Neural progenitor cell (in vitro differentiated cells): ENCODE measurements at regions not wholly inside any gene's neighbourhood (a gene's known extent, or its start where the extent isn't known, plus 50 kb on each side); places are given as distances from the start of the nearest gene placed in this dataset.

ENCODE experiments used
- DNase-seq: peaks from one replicate; pipeline ENCODE4 v3.0.0-alpha.2; 2016; ENCODE audit warnings: low spot score
- H2AFZ ChIP-seq: fragments of 200-600 bp; sonication (generic); replicated peaks from 2 replicates; pipeline ENCODE4 v1.6.1; 2016; ENCODE audit warnings: antibody characterized with exemption
- H3F3A ChIP-seq: fragments of 200-600 bp; sonication (generic); 2 replicates; pipeline ENCODE4 v1.6.1; 2016; ENCODE audit warnings: antibody characterized with exemption, low read depth
- H3K27ac ChIP-seq: fragments of 200-600 bp; sonication (generic); 2 replicates; pipeline ENCODE4 v1.5.1; 2016; ENCODE audit warnings: mild to moderate bottlenecking
- H3K27me3 ChIP-seq: fragments of 200-600 bp; sonication (generic); 2 replicates; pipeline ENCODE4 v1.6.1; 2016; ENCODE audit warnings: mild to moderate bottlenecking, moderate library complexity
- H3K36me3 ChIP-seq: fragments of 200-600 bp; sonication (generic); 2 replicates; pipeline ENCODE4 v1.5.1; 2016
- H3K4me1 ChIP-seq: fragments of 200-600 bp; sonication (generic); 2 replicates; pipeline ENCODE4 v1.6.1; 2016; ENCODE audit warnings: mixed run types
- H3K4me2 ChIP-seq: fragments of 200-600 bp; sonication (generic); 2 replicates; pipeline ENCODE4 v1.6.1; 2016
- H3K4me3 ChIP-seq: fragments of 200-600 bp; sonication (generic); 2 replicates; pipeline ENCODE4 v1.5.1; 2016
- H3K79me2 ChIP-seq: fragments of 200-600 bp; sonication (generic); 2 replicates; pipeline ENCODE4 v1.6.1; 2016; ENCODE audit warnings: low read depth
- H3K9ac ChIP-seq: fragments of 200-600 bp; sonication (generic); 2 replicates; pipeline ENCODE4 v1.6.1; 2016
- H3K9me3 ChIP-seq: fragments of 200-600 bp; sonication (generic); 2 replicates; pipeline ENCODE4 v1.5.1; 2016; ENCODE audit warnings: low read depth
- H4K20me1 ChIP-seq: fragments of 200-600 bp; sonication (generic); 2 replicates; pipeline ENCODE4 v1.6.1; 2016; ENCODE audit warnings: low read depth
- H3K27ac Mint-ChIP-seq: 3 replicates; pipeline ENCODE4 v1.8.0; 2021; ENCODE audit warnings: mixed read lengths
- H3K27me3 Mint-ChIP-seq: 2 replicates; pipeline ENCODE4 v1.8.0; 2022; ENCODE audit warnings: low read depth, mild to moderate bottlenecking, inconsistent platforms, moderate library complexity, mixed read lengths; ENCODE audit not compliant: insufficient read depth
- H3K36me3 Mint-ChIP-seq: 3 replicates; pipeline ENCODE4 v1.8.0; 2021; ENCODE audit warnings: mixed read lengths
- H3K4me1 Mint-ChIP-seq: 3 replicates; pipeline ENCODE4 v1.8.0; 2021; ENCODE audit warnings: mixed read lengths
- H3K4me3 Mint-ChIP-seq: 3 replicates; pipeline ENCODE4 v1.8.0; 2021; ENCODE audit warnings: mild to moderate bottlenecking, moderate library complexity, mixed read lengths
- H3K9me3 Mint-ChIP-seq: 3 replicates; pipeline ENCODE4 v1.8.0; 2020; ENCODE audit warnings: mixed read lengths
- CTCF ChIP-seq: fragments of 200-600 bp; sonication (generic); IDR thresholded peaks from 2 replicates; pipeline ENCODE4 v1.5.1; 2017; ENCODE audit warnings: antibody characterized with exemption, mild to moderate bottlenecking
- EZH2 ChIP-seq: fragments of 200-600 bp; sonication (generic); IDR thresholded peaks from 2 replicates; pipeline ENCODE4 v1.6.1; 2017; ENCODE audit warnings: antibody characterized with exemption, mild to moderate bottlenecking, moderate library complexity
- EZH2phosphoT487 ChIP-seq: fragments of 200-600 bp; sonication (generic); IDR thresholded peaks from 2 replicates; pipeline ENCODE4 v1.6.1; 2017; ENCODE audit warnings: antibody characterized with exemption

GRCh38 chr13:73697166-73697565 is 437.0 kb downstream of the KLF12 start:
- H3K9me3 ChIP-seq, result no peaks in the 10 kb centered on the region
- Mint-ChIP-seq H3K27ac (no peak overlapping the region), H3K4me3 (no peak overlapping the region), H3K9me3 (no peaks in the 10 kb centered on the region), H3K4me1 (peaks cover 5% of the 10 kb centered on the region), H3K36me3 (peaks cover 19% of the 10 kb centered on the region), H3K27me3 (peaks cover 2% of the 10 kb centered on the region)
- H3K79me2 ChIP-seq, result no peaks in the 10 kb centered on the region
- no peak overlapping the region for H3K4me3 ChIP-seq
- no peak overlapping the region for H3K9ac ChIP-seq
- H2AFZ ChIP-seq, result no peak overlapping the region
- no peaks in the 10 kb centered on the region for H4K20me1 ChIP-seq
- no peak for TF ChIP-seq EZH2
- TF ChIP-seq CTCF, result no peak
- no peak for TF ChIP-seq EZH2phosphoT487
- H3K36me3 ChIP-seq, result no peaks in the 10 kb centered on the region
- DNase-seq, result no peak
- peaks cover 4% of the 10 kb centered on the region for H3F3A ChIP-seq
- H3K4me2 ChIP-seq, result no peak overlapping the region
- H3K27ac ChIP-seq, result no peak overlapping the region
- no peaks in the 10 kb centered on the region for H3K27me3 ChIP-seq
- H3K4me1 ChIP-seq, result peaks cover 27% of the 10 kb centered on the region

- Histone ChIP-seq H3F3A (peaks cover 4% of the 10 kb centered on the region), H2AFZ (no peak overlapping the region), H3K79me2 (no peaks in the 10 kb centered on the region), H3K9me3 (no peaks in the 10 kb centered on the region), H3K9ac (no peak overlapping the region), H3K4me2 (no peak overlapping the region), H3K27ac (no peak overlapping the region), H3K36me3 (no peaks in the 10 kb centered on the region), H3K4me1 (peaks cover 23% of the 10 kb centered on the region), H3K4me3 (no peak overlapping the region), H3K27me3 (no peaks in the 10 kb centered on the region), H4K20me1 (no peaks in the 10 kb centered on the region)
- Mint-ChIP-seq H3K9me3 (no peaks in the 10 kb centered on the region), H3K4me1 (peaks cover 3% of the 10 kb centered on the region), H3K4me3 (no peak overlapping the region), H3K36me3 (peaks cover 19% of the 10 kb centered on the region), H3K27ac (no peak overlapping the region), H3K27me3 (peaks cover 2% of the 10 kb centered on the region)
- no peak for DNase-seq
- no peak for TF ChIP-seq CTCF
- no peak for TF ChIP-seq EZH2phosphoT487
- TF ChIP-seq EZH2, result no peak
These were observed 437.5 kb downstream of the KLF12 start for GRCh38 chr13:73696713-73697112.

GRCh38 chr13:73696271-73696670 is 437.9 kb downstream of the KLF12 start:
- Histone ChIP-seq H3K27me3 (no peaks in the 10 kb centered on the region), H4K20me1 (no peaks in the 10 kb centered on the region), H3K9me3 (no peaks in the 10 kb centered on the region), H3K36me3 (no peaks in the 10 kb centered on the region), H3K9ac (no peak overlapping the region), H3K27ac (no peak overlapping the region), H2AFZ (no peak overlapping the region), H3K4me3 (no peak overlapping the region), H3K4me1 (peaks cover 18% of the 10 kb centered on the region), H3F3A (peaks cover 4% of the 10 kb centered on the region), H3K79me2 (no peaks in the 10 kb centered on the region), H3K4me2 (no peak overlapping the region)
- TF ChIP-seq EZH2 (no peak), EZH2phosphoT487 (no peak), CTCF (no peak)
- Mint-ChIP-seq H3K27ac (no peak overlapping the region), H3K4me3 (no peak overlapping the region), H3K4me1 (peaks cover 3% of the 10 kb centered on the region), H3K36me3 (peaks cover 19% of the 10 kb centered on the region), H3K9me3 (no peaks in the 10 kb centered on the region), H3K27me3 (peaks cover 2% of the 10 kb centered on the region)
- peak; percentile 12 for DNase-seq
